ENCODE measurements at regions not wholly inside any gene's neighbourhood (a gene's known extent, or its start where the extent isn't known, plus 50 kb on each side); places are given as distances from the start of the nearest gene placed in this dataset.

DNA sequence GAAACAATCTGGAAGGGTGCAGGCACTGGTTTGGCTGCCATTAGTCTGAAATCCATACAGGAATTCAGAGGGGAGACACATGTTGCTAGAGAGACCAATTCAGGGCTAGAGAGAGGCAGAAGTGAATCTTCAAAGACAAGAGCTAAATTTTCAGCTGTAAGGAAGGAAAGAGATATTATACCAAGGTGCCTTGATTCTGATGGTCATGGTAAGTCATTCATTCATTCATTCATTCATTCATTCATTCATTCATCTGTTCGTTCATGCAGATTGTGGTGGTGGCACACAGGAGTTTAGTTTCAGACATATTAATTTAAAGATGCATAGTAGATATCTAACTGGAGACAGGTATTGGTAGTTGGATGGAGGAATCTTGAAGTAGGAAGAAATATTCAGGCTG lies 1493.5 kb upstream of the TMEM132C start:
- no peak for TF ChIP-seq POLR2A (IDR thresholded peaks at IDR 0.05; ENCODE audit: low read depth, low read length)
- DNase-seq (ENCODE audit: insufficient read length, low spot score) (no peak), FAIRE-seq (no peak)

GRCh38 chr12:126776026-126776655 lies 1490.8 kb upstream of the TMEM132C start:
- TF ChIP-seq POLR2A (IDR thresholded peaks at IDR 0.05; ENCODE audit: low read depth, low read length): no peak
- no peak for DNase-seq (ENCODE audit: insufficient read length, low spot score)
- no peak for FAIRE-seq

DNA sequence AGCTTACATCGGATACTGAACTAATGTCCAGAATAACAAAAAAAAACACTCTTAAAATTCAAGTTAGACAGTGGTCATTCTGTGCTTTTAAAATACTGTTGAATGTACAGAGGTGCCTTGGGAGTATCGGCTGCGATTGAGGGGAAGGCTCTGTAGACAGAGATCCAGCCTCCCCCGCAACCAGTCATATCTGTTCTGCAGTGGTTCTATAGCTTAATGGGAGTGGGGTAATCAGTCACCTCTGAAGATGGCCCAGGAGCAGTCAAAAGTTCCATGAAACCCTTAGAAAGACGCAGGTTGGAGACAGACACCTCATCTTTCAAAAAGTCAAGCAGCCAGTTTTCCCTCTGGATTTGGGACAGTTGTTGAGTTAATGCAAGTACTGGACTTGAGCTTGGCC lies 1486.6 kb upstream of the TMEM132C start:
- TF ChIP-seq POLR2A (IDR thresholded peaks at IDR 0.05; ENCODE audit: low read depth, low read length): no peak
- FAIRE-seq (no peak), DNase-seq (ENCODE audit: insufficient read length, low spot score) (no peak)

- no peak for FAIRE-seq
- DNase-seq (ENCODE audit: insufficient read length, low spot score): no peak
- TF ChIP-seq POLR2A (IDR thresholded peaks at IDR 0.05; ENCODE audit: low read depth, low read length): no peak
Measured at GRCh38 chr12:126781593-126781992, 1485.4 kb upstream of the TMEM132C start.

DNA sequence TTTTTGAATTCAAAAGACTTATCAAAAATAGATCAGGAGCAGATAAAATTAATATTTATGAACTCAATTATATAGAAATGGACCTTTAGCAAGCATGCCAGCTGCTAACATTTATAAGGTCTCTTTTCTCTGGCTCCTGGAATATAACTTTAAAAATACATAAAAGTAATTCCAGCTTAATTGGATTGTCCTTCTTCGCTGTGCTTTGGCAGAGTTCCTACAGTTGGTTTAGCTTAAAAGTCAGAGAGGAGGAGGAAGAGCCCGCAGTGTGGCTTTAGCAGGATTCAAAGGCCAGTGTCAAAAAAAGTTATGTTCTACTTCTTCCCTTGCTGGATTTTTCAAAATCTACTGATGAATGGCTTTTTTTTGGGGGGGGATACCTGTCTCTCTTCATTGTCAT lies 1484.9 kb upstream of the TMEM132C start:
- no peak for FAIRE-seq
- no peak for DNase-seq (ENCODE audit: insufficient read length, low spot score)
- no peak for TF ChIP-seq POLR2A (IDR thresholded peaks at IDR 0.05; ENCODE audit: low read depth, low read length)

GRCh38 chr12:126784328-126784921 lies 1482.5 kb upstream of the TMEM132C start:
- DNase-seq (ENCODE audit: insufficient read length, low spot score) (peak; percentile 15), FAIRE-seq (peak; percentile 58)
- TF ChIP-seq POLR2A (IDR thresholded peaks at IDR 0.05; ENCODE audit: low read depth, low read length): no peak

DNA sequence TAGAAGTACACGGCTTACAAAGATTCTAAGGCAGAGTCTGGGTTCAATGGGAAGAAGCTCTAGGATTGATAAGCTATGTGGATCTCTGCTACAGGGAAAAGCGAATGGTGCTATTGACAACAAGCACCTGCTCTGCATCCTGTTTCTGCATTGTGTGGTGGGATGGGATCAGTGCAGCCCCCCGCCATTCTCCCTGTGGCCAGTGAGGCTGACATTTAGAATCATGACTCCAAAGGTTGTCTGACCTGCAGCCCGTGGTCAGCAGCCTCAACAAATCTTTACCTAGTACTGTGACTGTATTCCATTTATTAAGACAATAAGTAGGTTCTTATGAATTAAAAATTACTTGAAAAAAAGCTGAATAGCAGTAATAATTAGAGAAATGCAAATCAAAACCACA lies 1477.0 kb upstream of the TMEM132C start:
- no peak for FAIRE-seq
- DNase-seq (ENCODE audit: insufficient read length, low spot score): no peak
- no peak for TF ChIP-seq POLR2A (IDR thresholded peaks at IDR 0.05; ENCODE audit: low read depth, low read length)

DNA sequence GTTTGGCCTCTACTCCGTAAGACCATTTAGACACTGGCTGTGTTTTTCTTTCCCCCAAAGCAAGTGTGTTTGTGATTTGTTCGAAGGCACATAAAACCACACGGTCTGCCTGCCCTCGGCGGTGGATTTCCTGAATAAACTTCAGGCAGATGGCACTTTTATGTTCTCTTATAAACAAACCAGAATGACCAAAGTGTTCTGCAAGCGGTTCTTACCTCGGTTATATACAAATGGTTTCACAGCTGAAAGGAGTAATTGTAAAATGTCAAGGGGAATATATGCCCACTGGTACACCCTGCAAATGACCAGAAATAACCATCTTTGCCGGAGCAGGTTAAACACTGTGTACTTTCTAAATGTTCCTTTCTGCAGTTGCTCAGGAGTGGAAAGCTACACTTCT lies 1475.8 kb upstream of the TMEM132C start:
- DNase-seq (ENCODE audit: insufficient read length, low spot score) (no peak), FAIRE-seq (no peak)
- TF ChIP-seq POLR2A (IDR thresholded peaks at IDR 0.05; ENCODE audit: low read depth, low read length): no peak

GRCh38 chr12:126792411-126792810 lies 1474.6 kb upstream of the TMEM132C start:
- FAIRE-seq: no peak
- DNase-seq (ENCODE audit: insufficient read length, low spot score): no peak
- no peak for TF ChIP-seq POLR2A (IDR thresholded peaks at IDR 0.05; ENCODE audit: low read depth, low read length)

GRCh38 chr12:126797525-126797924 lies 1469.4 kb upstream of the TMEM132C start:
- DNase-seq (ENCODE audit: insufficient read length, low spot score) (no peak), FAIRE-seq (no peak)
- no peak for TF ChIP-seq POLR2A (IDR thresholded peaks at IDR 0.05; ENCODE audit: low read depth, low read length)

GRCh38 chr12:126798449-126798848 lies 1468.5 kb upstream of the TMEM132C start:
- FAIRE-seq (no peak), DNase-seq (ENCODE audit: insufficient read length, low spot score) (no peak)
- no peak for TF ChIP-seq POLR2A (IDR thresholded peaks at IDR 0.05; ENCODE audit: low read depth, low read length)

DNA sequence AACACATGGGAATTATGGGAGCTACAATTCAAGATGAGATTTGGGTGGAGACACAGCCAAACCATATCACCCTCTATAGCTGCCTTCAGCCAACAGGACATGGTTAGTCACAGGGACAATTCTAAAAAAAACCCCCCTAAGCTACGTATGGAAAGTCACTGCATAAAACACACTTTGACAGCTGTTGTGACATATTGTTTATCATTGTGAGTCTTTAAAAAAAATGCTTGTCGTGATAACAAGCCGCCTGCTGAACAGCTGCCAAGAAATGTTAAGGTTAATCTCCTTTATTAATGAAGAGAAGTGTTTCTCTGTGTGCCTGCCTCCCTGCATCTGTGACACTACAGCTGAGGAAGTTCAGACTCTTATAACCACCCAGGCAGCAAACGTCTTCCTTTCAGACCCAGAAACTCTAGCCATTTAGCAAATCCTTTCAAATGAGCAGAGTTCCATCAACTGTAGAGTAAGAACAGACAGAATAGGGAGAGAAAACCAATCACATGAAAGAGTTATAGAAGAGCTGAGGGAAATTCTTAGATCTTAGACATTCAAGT lies 1459.6 kb upstream of the TMEM132C start:
- FAIRE-seq: no peak
- TF ChIP-seq POLR2A (IDR thresholded peaks at IDR 0.05; ENCODE audit: low read depth, low read length): no peak
- DNase-seq (ENCODE audit: insufficient read length, low spot score): no peak

- DNase-seq (ENCODE audit: insufficient read length, low spot score) (no peak), FAIRE-seq (no peak)
- TF ChIP-seq POLR2A (IDR thresholded peaks at IDR 0.05; ENCODE audit: low read depth, low read length): no peak
Measured at GRCh38 chr12:126811391-126811790, 1455.6 kb upstream of the TMEM132C start.

GRCh38 chr12:126819554-126819953 lies 1447.4 kb upstream of the TMEM132C start:
- TF ChIP-seq POLR2A (IDR thresholded peaks at IDR 0.05; ENCODE audit: low read depth, low read length): no peak
- FAIRE-seq: no peak
- no peak for DNase-seq (ENCODE audit: insufficient read length, low spot score)

Measured in H54 (cell line).